ENCODE measurements at regions not wholly inside any gene's neighbourhood (a gene's known extent, or its start where the extent isn't known, plus 50 kb on each side); places are given as distances from the start of the nearest gene placed in this dataset.
"Not testable (repeated sequence)": the region's sequence is repeated elsewhere in the genome, so short reads cannot be mapped to it uniquely, and the experiment has no call there.

DNA sequence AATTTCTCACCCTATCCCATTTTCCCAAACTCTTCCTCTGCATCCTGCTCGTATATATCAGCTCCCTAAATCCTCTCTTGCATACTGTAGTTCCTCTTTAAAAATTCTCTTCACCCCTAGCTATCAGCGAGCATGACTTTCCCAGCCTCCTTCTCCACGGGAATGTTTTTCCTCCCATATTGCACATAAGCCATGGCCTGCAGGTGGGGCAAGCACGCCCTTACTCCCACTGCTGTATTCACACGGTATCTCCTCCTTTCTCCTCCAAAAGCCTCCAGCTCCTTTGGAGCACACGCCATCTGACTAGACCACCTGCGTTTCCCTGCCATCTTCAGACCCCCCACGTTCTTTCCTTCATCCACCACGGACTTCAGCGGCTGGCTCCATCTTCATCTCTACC lies 208.7 kb upstream of the FRG1 start:
- intact Hi-C loops (cut with micrococcal nuclease) = not testable (repeated sequence)

- intact Hi-C loops (cut with micrococcal nuclease) = not testable (repeated sequence)
Observed at GRCh38 chr4:189733507-189733906, 207.2 kb upstream of the FRG1 start.

DNA sequence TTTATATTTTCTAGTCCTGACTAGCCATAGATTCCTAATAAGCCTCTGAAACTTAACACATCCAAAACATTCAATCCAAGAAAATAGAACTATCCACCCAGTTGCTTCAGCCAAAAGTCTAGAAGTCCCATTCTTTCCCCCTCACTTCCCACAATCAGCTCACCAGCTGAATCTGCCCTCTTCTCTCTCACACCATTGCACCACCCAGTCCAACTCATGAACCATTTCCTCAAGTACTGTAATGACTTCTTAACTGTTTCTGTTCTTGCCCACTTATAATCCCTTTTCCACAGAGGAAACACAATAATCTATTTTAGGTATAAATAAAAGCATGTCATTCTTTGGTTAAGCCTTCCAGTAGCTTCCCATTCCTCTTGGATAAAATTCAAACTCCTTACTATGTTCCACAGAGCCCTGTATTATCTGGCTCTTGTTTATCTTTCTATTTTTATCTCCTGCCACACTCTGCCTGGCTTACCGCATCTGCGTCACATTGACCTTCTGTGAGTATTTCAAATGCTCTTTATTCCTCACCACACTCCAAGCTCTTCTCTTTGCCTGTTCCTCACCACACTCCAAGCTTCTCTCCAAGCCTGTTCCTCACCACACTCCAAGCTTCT lies 205.9 kb upstream of the FRG1 start:
- intact Hi-C loops (cut with micrococcal nuclease) = not testable (repeated sequence)

DNA sequence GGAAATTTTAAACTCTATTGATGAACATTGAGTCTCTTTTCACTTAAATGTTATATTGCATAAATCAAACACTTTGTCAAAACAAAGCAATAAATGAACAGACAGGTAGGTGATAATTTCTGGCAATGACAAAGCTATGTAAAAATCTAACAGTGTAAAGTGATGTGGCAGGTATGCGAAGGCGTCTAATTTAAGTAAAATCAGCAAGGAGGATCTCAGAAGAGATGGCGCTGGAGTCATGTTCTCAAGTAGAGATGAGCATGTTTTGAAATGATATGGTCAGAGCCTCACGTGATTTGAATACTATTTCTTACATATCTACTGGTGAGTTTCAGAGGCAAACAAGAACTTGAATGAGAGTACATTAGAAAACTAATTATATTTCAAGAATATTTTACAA lies 204.0 kb upstream of the FRG1 start:
- intact Hi-C loops (cut with micrococcal nuclease) = not testable (repeated sequence)

DNA sequence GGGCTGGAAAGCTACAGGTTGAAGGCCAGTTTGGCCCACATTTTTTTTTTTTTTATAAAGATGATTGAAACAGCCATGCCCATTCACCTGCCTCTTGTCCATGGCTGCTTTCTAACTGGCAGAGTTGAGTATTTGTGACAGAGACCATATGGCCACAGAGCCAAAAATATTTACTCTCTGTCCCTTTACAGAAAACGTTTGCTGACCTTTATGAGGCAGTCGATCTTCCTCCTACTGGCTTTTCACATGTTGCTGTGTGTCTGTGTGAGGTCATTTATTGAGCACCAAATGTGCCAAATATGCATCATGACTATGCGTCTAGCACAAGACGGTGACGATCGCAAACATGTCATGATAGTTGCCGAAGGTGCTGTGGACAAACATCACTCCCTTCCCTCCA lies 200.6 kb upstream of the FRG1 start:
- intact Hi-C loops (cut with micrococcal nuclease) = not testable (repeated sequence)

DNA sequence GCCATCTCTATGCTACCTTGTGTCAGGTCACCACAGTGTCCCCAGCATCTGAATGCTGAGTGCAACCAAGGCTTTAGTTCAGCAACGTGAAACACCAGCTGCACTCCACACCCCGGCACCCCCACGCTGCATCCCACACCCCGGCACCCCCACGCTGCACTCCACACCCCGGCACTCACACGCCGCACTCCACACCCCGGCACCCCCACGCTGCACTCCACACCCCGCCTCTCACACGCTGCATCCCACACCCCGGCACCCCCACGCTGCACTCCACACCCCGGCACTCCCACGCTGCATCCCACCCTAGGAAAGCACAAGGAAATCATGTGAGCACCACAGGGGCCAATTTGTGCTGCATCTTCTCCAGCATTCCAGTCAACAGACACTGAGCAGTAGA lies 199.8 kb upstream of the FRG1 start:
- intact Hi-C loops (cut with micrococcal nuclease) = no loop called here

- intact Hi-C loops (cut with micrococcal nuclease) = not testable (repeated sequence)
Observed at GRCh38 chr4:189753092-189753491, 187.6 kb upstream of the FRG1 start.

GRCh38 chr4:189763583-189763982 lies 177.1 kb upstream of the FRG1 start:
- intact Hi-C loops (cut with micrococcal nuclease) = no loop called here

DNA sequence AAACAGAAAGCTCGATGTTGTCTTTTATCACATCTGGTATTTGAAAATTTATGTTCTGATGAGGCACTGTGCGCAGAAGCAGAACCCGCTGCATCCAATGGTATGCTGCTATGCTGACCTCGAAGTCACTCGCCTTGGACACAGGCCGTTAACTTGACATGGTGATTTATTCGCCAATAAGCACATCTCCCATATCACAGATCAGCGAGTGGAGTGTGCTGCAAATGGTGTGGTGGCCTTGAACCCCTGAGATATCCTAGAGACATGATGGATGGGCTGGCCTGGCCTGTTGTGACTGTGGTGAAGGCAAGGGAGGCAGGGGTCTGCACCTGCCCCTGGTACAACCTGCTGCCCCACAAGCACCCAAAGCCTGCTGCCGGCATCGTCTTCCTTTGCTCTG lies 175.4 kb upstream of the FRG1 start:
- intact Hi-C loops (cut with micrococcal nuclease) = no loop called here

- intact Hi-C loops (cut with micrococcal nuclease) = no loop called here
Observed at GRCh38 chr4:189765736-189766135, 174.9 kb upstream of the FRG1 start.

- intact Hi-C loops (cut with micrococcal nuclease) = no loop called here
Observed at GRCh38 chr4:189767941-189768340, 172.7 kb upstream of the FRG1 start.

GRCh38 chr4:189769131-189769530 lies 171.5 kb upstream of the FRG1 start:
- intact Hi-C loops (cut with micrococcal nuclease) = no loop called here

DNA sequence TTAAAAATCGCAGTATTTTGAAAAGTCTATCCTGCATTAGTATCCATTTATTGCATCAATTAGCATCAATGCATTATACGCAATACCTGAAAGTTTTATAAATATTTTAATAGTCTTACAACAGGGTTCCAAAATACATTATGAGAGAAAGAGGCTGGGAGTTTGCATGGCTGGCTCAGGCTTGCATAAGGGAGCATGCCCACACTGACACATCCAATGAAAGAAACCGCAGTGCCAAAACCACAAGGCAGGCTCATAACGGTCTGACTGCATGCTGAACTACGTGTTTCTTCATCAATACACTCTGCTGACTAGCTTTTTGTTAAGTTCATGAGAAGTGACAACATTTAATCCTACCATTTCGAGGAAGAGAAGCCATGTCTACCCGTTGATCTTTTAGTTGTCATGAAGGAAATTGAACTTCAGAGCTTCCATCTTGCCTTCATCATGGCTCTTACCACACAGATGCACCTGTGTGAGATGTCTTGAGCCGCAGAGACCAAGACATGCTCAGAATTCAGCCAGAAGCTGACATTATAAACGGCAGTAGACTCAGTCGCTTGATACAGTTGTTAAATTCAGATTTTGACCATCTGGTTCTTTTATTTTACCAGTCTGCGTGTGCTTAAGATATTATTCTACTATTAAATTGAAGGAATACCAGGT lies 168.8 kb upstream of the FRG1 start:
- intact Hi-C loops (cut with micrococcal nuclease) = no loop called here

DNA sequence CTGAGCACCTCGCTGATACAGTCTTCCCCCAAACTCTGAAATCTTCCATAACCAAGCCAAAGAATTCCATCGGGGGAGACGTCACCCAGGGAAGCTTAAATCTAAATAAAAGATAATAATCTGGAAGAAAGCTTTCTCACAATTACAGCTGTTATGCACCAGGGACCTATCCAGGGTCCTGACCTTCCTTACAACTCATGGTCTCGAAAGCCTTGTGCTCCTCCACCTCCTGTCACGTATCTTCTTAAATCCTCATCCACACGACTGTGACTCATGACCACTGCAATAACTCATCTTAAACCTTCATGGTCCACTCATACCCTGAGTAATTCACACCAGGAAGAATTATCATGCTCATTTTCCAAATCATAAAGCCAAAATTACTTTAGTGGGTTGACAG lies 166.8 kb upstream of the FRG1 start:
- intact Hi-C loops (cut with micrococcal nuclease) = no loop called here

DNA sequence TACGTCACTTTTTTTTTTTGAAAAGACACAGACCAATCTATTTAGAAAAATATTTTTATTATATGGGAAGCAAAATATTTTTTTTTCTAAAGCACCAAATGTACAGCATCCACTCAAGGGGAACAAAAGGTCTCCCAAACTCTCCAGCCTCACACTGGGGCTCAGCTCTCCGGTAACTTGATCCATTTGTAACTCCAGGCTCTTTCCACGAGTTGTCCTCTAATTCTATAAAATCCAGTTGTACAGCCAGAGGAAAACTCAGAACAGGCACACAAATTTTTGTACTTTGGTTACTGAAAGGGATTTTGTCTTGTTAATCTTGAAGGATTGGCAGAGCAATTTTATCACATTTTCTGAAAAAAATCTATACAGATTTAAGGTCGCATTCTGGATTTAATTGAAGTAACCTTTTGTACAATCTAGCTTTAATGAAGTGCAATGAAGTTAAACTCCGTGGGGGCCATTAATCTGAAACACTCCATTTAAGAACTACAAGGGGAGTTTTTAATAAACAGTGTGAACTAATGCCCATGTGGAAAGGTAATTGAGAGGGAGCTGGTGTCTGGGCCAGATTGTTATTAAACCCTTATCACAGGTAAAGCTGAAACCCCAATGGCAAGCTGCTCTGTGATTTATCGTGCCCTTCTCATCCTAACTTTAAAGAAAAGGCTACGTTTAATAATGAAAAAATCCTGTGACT lies 161.2 kb upstream of the FRG1 start:
- intact Hi-C loops (cut with micrococcal nuclease) = no loop called here

- intact Hi-C loops (cut with micrococcal nuclease) = no loop called here
Observed at GRCh38 chr4:189780391-189780790, 160.3 kb upstream of the FRG1 start.

GRCh38 chr4:189784651-189785050 lies 156.0 kb upstream of the FRG1 start:
- intact Hi-C loops (cut with micrococcal nuclease) = no loop called here

GRCh38 chr4:189785257-189785656 lies 155.4 kb upstream of the FRG1 start:
- intact Hi-C loops (cut with micrococcal nuclease) = no loop called here

- intact Hi-C loops (cut with micrococcal nuclease) = no loop called here
Observed at GRCh38 chr4:189786447-189786846, 154.2 kb upstream of the FRG1 start.

DNA sequence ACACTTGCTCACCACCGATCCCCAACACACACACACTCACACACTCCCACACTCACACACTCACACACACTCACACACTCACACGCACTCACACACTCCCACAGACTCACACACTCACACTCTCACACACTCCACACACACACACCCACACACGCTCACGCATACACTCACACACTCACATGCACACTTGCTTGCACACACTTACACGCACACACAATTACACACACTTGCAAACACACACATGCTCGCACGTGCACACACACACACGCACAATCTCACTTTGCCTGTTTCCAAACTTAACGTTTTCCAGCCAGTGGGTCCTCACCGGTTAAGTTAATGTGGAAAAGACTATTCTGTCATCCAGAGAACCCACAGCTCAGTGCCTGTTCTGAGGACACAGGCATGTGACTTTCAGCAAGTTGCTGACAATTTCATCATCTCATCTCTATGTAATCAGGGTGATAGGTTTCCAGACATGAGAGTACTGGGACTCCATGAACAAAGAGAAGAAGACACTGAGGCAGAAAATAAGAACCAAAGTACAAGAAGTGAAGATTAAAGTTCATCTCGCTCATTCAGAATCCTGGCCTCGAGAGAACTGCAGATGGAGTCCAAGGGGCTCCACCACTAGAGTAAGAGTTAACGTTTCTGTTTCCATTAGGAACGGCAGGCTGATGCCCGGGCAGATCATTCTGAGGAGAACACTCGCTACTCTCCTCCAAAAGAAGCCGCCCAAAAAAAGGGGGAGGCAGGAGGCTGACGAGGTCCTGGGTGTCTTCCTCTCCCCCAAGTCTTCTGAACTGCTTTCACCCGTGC lies 153.2 kb upstream of the FRG1 start:
- intact Hi-C loops (cut with micrococcal nuclease) = no loop called here

DNA sequence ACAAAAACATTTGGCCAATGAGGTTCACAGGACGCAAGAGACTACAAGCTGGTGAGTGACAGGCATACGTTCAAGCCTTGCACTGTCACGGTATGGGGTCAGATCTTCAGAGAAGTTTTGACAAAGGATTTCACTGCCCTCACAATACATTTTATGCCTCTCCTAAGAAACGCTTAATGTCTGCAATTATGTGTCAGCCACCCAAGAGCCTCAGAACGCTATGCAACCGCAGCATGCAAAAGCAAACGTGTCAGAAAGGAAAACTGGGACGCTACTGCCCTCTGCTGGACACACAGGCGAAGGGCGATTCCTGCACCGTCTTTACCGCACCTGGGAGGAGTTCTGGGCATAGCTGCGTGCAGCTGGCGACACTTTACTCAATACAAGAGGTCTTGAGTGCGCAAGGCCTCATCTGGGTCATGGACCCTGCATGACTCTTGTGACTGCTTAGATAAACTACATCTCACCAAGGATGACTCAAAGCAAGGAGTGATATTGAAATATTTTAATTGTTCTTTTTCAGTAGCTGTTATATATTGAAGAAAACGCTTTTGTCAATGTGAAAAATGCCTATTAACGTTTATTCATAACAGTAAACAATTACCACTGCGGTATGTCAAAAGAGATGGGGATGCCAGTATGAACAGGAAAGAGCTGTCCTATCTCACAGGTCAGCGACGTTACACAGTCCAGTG lies 147.6 kb upstream of the FRG1 start:
- intact Hi-C loops (cut with micrococcal nuclease) = loop anchor here (5.0 kb wide), 1 partner anchor 109 kb away; no protein-coding TSS in a partner anchor
